GM23338 (cell line): ENCODE measurements at regions not wholly inside any gene's neighbourhood (a gene's known extent, or its start where the extent isn't known, plus 50 kb on each side); places are given as distances from the start of the nearest gene placed in this dataset.

ENCODE experiments used
- ATAC-seq: fragments of 200-7000 bp; cut with Tn5 transposase; 3 replicates; pipeline ENCODE4 v1.9.1; 2020
- DNase-seq: peaks from one replicate; pipeline ENCODE4 v3.0.0-alpha.2; 2015; ENCODE audit warnings: low spot score
- H2AFZ ChIP-seq: fragments of 200-600 bp; sonication (generic); 2 replicates; pipeline ENCODE4 v1.8.0; 2016; ENCODE audit warnings: antibody characterized with exemption, mild to moderate bottlenecking, moderate library complexity
- H3F3A ChIP-seq: fragments of 200-600 bp; sonication (generic); replicated peaks from 2 replicates; pipeline ENCODE4 v1.8.0; 2017; ENCODE audit warnings: antibody characterized with exemption, mixed run types, low read depth
- H3K27ac ChIP-seq: fragments of 200-600 bp; sonication (generic); 2 replicates; pipeline ENCODE4 v1.6.1; 2016; ENCODE audit warnings: low read depth
- H3K27me3 ChIP-seq: fragments of 200-600 bp; sonication (generic); 2 replicates; pipeline ENCODE4 v1.8.0; 2016; ENCODE audit warnings: mild to moderate bottlenecking, mixed run types, moderate library complexity; ENCODE audit not compliant: insufficient read depth
- H3K36me3 ChIP-seq: fragments of 200-600 bp; sonication (generic); 2 replicates; pipeline ENCODE4 v1.8.0; 2016; ENCODE audit warnings: mild to moderate bottlenecking; ENCODE audit not compliant: insufficient read depth
- H3K4me1 ChIP-seq: fragments of 200-600 bp; sonication (generic); 2 replicates; pipeline ENCODE4 v1.8.0; 2016; ENCODE audit warnings: mild to moderate bottlenecking, moderate library complexity; ENCODE audit not compliant: insufficient read depth
- H3K4me2 ChIP-seq: fragments of 200-600 bp; sonication (generic); 2 replicates; pipeline ENCODE4 v1.7.1; 2017; ENCODE audit warnings: mixed run types
- H3K4me3 ChIP-seq: fragments of 200-600 bp; sonication (generic); 2 replicates; pipeline ENCODE4 v1.6.1; 2016; ENCODE audit warnings: mixed run types
- H3K79me2 ChIP-seq: fragments of 200-600 bp; sonication (generic); replicated peaks from 2 replicates; pipeline ENCODE4 v1.8.0; 2017; ENCODE audit warnings: mild to moderate bottlenecking; ENCODE audit not compliant: insufficient read depth
- H3K9me2 ChIP-seq: fragments of 200-600 bp; sonication (generic); 2 replicates; pipeline ENCODE4 v1.8.0; 2017; ENCODE audit not compliant: insufficient read depth
- H4K20me1 ChIP-seq: fragments of 200-600 bp; sonication (generic); replicated peaks from 2 replicates; pipeline ENCODE4 v1.8.0; 2017; ENCODE audit warnings: mild to moderate bottlenecking; ENCODE audit not compliant: insufficient read depth
- H3K27ac Mint-ChIP-seq: 2 replicates; pipeline ENCODE4 v1.8.0; 2020; ENCODE audit warnings: inconsistent platforms, mild to moderate bottlenecking, moderate library complexity, mixed read lengths
- H3K27me3 Mint-ChIP-seq: 3 replicates; pipeline ENCODE4 v1.8.0; 2022; ENCODE audit warnings: low read depth, mild to moderate bottlenecking, moderate library complexity, mixed read lengths, inconsistent platforms; ENCODE audit not compliant: insufficient read depth, poor library complexity
- H3K36me3 Mint-ChIP-seq: 3 replicates; pipeline ENCODE4 v1.8.0; 2021; ENCODE audit warnings: low read depth, mild to moderate bottlenecking, inconsistent platforms, moderate library complexity, mixed read lengths
- H3K4me1 Mint-ChIP-seq: 3 replicates; pipeline ENCODE4 v1.8.0; 2020; ENCODE audit warnings: mild to moderate bottlenecking, inconsistent platforms, mixed read lengths
- H3K4me3 Mint-ChIP-seq: 3 replicates; pipeline ENCODE4 v1.8.0; 2021; ENCODE audit warnings: moderate library complexity, mild to moderate bottlenecking, inconsistent platforms, mixed read lengths
- H3K9me3 Mint-ChIP-seq: 3 replicates; pipeline ENCODE4 v1.8.0; 2020; ENCODE audit warnings: moderate library complexity, mild to moderate bottlenecking, inconsistent platforms, mixed read lengths
- CREB1 ChIP-seq: fragments of 250-450 bp; sonication (Bioruptor Pico); IDR thresholded peaks from 2 replicates; pipeline ENCODE4 v1.5.0; 2020; ENCODE audit warnings: low read depth, mild to moderate bottlenecking, moderate library complexity
- EZH2 ChIP-seq: fragments of 200-600 bp; sonication (generic); IDR thresholded peaks from one replicate; pipeline ENCODE4 v1.8.0; 2017; ENCODE audit warnings: antibody characterized with exemption, mild to moderate bottlenecking, low read depth; ENCODE audit not compliant: unreplicated experiment
- EZH2phosphoT487 ChIP-seq: fragments of 200-600 bp; sonication (generic); IDR thresholded peaks from one replicate; pipeline ENCODE4 v1.8.1; 2018; ENCODE audit warnings: antibody characterized with exemption; ENCODE audit not compliant: unreplicated experiment
- JUNB ChIP-seq: IDR thresholded peaks from one replicate; pipeline ENCODE4 v1.6.1; 2016; ENCODE audit warnings: antibody characterized with exemption; ENCODE audit not compliant: unreplicated experiment
- NANOG ChIP-seq: IDR thresholded peaks from 2 replicates; pipeline ENCODE4 v1.6.1; 2016; ENCODE audit warnings: antibody characterized with exemption, borderline replicate concordance
- POLR2AphosphoS5 ChIP-seq: IDR thresholded peaks from 2 replicates; pipeline ENCODE4 v1.6.1; 2016; ENCODE audit warnings: antibody characterized with exemption, low read depth
- STAT1 ChIP-seq: IDR thresholded peaks from one replicate; pipeline ENCODE4 v1.6.1; 2016; ENCODE audit warnings: antibody characterized with exemption; ENCODE audit not compliant: unreplicated experiment
- ZNF114 ChIP-seq: fragments of 250-450 bp; sonication (Bioruptor Pico); IDR thresholded peaks from 2 replicates; pipeline ENCODE4 v1.5.0; 2020; ENCODE audit warnings: mild to moderate bottlenecking, moderate library complexity
- ZNF331 ChIP-seq: fragments of 250-450 bp; sonication (Bioruptor Pico); IDR thresholded peaks from 2 replicates; pipeline ENCODE4 v1.5.0; 2020; ENCODE audit warnings: low read depth, mild to moderate bottlenecking, moderate library complexity
- TF ChIP-seq, protein P1 (sequence below): IDR thresholded peaks from 2 replicates; pipeline ENCODE4 v1.6.1; 2016; ENCODE audit warnings: antibody characterized with exemption
- TF ChIP-seq, protein P2 (sequence below): IDR thresholded peaks from one replicate; pipeline ENCODE4 v1.6.1; 2018; ENCODE audit warnings: antibody characterized with exemption; ENCODE audit not compliant: unreplicated experiment
- TF ChIP-seq, protein P3 (sequence below), 2 experiments: fragments of 200-600 bp in 1 of 2; sonication (generic) in 1 of 2; conservative IDR thresholded peaks; 2 replicates each; pipeline versions ENCODE4 v1.5.1 to v1.6.1; 2016 to 2017; ENCODE audit warnings: antibody characterized with exemption in 2 of 2, low read depth in 2 of 2, mild to moderate bottlenecking in 2 of 2, moderate library complexity in 1 of 2
- TF ChIP-seq, protein P4 (sequence below): fragments of 250-450 bp; sonication (Bioruptor Pico); IDR thresholded peaks from 2 replicates; pipeline ENCODE4 v1.5.0; 2020; ENCODE audit warnings: mild to moderate bottlenecking, moderate library complexity

DNA sequence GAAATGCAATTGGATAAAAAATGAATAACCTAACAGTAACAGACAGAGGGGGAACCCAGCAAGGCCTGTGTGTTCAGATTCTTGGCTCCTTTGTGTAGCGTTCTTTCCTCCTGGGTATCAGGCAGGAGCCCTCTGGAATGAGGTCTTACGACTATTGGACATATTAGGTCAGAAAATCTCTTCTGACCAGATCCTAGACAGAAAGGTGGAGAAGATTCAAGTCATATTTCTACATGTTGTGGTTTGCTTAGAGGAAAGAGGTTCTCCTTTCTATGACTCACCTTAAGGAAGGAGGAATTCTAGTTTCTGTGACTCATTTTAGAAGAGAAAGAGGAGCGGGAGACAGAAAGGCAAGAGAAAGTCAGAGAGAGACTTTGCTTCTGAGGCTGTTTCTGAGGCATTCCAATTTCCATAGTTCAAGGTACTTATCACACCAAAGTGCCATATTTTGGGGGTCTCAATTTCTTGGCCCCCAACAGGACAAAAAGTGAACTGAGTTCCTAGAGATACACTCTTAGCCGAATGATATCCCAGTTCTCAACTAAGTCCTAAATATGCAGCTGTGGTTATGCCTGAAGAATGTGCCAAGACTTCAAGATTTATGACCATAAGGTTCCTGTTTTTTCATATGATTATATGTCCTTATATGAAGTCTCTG is 618.6 kb downstream of the ZEB2 start:
- Mint-ChIP-seq H3K4me3 (no peak overlapping the region), H3K36me3 (no peaks in the 10 kb centered on the region), H3K27ac (no peak overlapping the region), H3K4me1 (peaks cover 8% of the 10 kb centered on the region; the same call in 2 of the 3 replicates), H3K27me3 (peaks cover 4% of the 10 kb centered on the region), H3K9me3 (no peaks in the 10 kb centered on the region)
- H3K79me2 ChIP-seq: no peaks in the 10 kb centered on the region
- no peak overlapping the region for H3K4me3 ChIP-seq
- H3K4me2 ChIP-seq: no peak overlapping the region
- no peak overlapping the region for H3K27ac ChIP-seq
- H3K4me1 ChIP-seq: peaks cover 8% of the 10 kb centered on the region
- no peak overlapping the region for H2AFZ ChIP-seq
- peaks cover 6% of the 10 kb centered on the region; the same call in 1 of the 2 replicates for H3K27me3 ChIP-seq
- H3K36me3 ChIP-seq: no peaks in the 10 kb centered on the region
- no peaks in the 10 kb centered on the region for H4K20me1 ChIP-seq
- no peak for ATAC-seq
- no peaks in the 10 kb centered on the region for H3K9me2 ChIP-seq
- TF ChIP-seq JUNB (no peak), ZNF331 (CRISPR knock-in tag) (no peak), CREB1 (CRISPR knock-in tag) (no peak), EZH2phosphoT487 (no peak), EZH2 (no peak), STAT1 (no peak), POLR2AphosphoS5 (no peak), NANOG (no peak), ZNF114 (no peak)
- TF ChIP-seq, protein P1, sequence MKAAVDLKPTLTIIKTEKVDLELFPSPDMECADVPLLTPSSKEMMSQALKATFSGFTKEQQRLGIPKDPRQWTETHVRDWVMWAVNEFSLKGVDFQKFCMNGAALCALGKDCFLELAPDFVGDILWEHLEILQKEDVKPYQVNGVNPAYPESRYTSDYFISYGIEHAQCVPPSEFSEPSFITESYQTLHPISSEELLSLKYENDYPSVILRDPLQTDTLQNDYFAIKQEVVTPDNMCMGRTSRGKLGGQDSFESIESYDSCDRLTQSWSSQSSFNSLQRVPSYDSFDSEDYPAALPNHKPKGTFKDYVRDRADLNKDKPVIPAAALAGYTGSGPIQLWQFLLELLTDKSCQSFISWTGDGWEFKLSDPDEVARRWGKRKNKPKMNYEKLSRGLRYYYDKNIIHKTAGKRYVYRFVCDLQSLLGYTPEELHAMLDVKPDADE: no peak
- TF ChIP-seq, protein P2, sequence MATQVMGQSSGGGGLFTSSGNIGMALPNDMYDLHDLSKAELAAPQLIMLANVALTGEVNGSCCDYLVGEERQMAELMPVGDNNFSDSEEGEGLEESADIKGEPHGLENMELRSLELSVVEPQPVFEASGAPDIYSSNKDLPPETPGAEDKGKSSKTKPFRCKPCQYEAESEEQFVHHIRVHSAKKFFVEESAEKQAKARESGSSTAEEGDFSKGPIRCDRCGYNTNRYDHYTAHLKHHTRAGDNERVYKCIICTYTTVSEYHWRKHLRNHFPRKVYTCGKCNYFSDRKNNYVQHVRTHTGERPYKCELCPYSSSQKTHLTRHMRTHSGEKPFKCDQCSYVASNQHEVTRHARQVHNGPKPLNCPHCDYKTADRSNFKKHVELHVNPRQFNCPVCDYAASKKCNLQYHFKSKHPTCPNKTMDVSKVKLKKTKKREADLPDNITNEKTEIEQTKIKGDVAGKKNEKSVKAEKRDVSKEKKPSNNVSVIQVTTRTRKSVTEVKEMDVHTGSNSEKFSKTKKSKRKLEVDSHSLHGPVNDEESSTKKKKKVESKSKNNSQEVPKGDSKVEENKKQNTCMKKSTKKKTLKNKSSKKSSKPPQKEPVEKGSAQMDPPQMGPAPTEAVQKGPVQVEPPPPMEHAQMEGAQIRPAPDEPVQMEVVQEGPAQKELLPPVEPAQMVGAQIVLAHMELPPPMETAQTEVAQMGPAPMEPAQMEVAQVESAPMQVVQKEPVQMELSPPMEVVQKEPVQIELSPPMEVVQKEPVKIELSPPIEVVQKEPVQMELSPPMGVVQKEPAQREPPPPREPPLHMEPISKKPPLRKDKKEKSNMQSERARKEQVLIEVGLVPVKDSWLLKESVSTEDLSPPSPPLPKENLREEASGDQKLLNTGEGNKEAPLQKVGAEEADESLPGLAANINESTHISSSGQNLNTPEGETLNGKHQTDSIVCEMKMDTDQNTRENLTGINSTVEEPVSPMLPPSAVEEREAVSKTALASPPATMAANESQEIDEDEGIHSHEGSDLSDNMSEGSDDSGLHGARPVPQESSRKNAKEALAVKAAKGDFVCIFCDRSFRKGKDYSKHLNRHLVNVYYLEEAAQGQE: no peak
- TF ChIP-seq, protein P3, sequence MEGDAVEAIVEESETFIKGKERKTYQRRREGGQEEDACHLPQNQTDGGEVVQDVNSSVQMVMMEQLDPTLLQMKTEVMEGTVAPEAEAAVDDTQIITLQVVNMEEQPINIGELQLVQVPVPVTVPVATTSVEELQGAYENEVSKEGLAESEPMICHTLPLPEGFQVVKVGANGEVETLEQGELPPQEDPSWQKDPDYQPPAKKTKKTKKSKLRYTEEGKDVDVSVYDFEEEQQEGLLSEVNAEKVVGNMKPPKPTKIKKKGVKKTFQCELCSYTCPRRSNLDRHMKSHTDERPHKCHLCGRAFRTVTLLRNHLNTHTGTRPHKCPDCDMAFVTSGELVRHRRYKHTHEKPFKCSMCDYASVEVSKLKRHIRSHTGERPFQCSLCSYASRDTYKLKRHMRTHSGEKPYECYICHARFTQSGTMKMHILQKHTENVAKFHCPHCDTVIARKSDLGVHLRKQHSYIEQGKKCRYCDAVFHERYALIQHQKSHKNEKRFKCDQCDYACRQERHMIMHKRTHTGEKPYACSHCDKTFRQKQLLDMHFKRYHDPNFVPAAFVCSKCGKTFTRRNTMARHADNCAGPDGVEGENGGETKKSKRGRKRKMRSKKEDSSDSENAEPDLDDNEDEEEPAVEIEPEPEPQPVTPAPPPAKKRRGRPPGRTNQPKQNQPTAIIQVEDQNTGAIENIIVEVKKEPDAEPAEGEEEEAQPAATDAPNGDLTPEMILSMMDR (conservative IDR thresholded peaks at IDR 0.05; ENCODE audit: low read depth in 2 of 2): no peak
- TF ChIP-seq, protein P4, sequence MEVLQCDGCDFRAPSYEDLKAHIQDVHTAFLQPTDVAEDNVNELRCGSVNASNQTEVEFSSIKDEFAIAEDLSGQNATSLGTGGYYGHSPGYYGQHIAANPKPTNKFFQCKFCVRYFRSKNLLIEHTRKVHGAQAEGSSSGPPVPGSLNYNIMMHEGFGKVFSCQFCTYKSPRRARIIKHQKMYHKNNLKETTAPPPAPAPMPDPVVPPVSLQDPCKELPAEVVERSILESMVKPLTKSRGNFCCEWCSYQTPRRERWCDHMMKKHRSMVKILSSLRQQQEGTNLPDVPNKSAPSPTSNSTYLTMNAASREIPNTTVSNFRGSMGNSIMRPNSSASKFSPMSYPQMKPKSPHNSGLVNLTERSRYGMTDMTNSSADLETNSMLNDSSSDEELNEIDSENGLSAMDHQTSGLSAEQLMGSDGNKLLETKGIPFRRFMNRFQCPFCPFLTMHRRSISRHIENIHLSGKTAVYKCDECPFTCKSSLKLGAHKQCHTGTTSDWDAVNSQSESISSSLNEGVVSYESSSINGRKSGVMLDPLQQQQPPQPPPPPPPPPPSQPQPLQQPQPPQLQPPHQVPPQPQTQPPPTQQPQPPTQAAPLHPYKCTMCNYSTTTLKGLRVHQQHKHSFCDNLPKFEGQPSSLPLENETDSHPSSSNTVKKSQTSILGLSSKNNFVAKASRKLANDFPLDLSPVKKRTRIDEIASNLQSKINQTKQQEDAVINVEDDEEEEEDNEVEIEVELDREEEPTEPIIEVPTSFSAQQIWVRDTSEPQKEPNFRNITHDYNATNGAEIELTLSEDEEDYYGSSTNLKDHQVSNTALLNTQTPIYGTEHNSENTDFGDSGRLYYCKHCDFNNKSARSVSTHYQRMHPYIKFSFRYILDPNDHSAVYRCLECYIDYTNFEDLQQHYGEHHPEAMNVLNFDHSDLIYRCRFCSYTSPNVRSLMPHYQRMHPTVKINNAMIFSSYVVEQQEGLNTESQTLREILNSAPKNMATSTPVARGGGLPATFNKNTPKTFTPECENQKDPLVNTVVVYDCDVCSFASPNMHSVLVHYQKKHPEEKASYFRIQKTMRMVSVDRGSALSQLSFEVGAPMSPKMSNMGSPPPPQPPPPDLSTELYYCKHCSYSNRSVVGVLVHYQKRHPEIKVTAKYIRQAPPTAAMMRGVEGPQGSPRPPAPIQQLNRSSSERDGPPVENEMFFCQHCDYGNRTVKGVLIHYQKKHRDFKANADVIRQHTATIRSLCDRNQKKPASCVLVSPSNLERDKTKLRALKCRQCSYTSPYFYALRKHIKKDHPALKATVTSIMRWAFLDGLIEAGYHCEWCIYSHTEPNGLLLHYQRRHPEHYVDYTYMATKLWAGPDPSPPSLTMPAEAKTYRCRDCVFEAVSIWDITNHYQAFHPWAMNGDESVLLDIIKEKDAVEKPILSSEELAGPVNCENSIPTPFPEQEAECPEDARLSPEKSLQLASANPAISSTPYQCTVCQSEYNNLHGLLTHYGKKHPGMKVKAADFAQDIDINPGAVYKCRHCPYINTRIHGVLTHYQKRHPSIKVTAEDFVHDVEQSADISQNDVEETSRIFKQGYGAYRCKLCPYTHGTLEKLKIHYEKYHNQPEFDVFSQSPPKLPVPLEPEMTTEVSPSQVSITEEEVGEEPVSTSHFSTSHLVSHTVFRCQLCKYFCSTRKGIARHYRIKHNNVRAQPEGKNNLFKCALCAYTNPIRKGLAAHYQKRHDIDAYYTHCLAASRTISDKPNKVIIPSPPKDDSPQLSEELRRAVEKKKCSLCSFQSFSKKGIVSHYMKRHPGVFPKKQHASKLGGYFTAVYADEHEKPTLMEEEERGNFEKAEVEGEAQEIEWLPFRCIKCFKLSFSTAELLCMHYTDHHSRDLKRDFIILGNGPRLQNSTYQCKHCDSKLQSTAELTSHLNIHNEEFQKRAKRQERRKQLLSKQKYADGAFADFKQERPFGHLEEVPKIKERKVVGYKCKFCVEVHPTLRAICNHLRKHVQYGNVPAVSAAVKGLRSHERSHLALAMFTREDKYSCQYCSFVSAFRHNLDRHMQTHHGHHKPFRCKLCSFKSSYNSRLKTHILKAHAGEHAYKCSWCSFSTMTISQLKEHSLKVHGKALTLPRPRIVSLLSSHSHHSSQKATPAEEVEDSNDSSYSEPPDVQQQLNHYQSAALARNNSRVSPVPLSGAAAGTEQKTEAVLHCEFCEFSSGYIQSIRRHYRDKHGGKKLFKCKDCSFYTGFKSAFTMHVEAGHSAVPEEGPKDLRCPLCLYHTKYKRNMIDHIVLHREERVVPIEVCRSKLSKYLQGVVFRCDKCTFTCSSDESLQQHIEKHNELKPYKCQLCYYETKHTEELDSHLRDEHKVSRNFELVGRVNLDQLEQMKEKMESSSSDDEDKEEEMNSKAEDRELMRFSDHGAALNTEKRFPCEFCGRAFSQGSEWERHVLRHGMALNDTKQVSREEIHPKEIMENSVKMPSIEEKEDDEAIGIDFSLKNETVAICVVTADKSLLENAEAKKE (CRISPR knock-in tag): no peak
- no peak for DNase-seq
- H3F3A ChIP-seq: no peaks in the 10 kb centered on the region
